Frontal cortex (tissue), 3 donors: ENCODE measurements at regions not wholly inside any gene's neighbourhood (a gene's known extent, or its start where the extent isn't known, plus 50 kb on each side); places are given as distances from the start of the nearest gene placed in this dataset.
"Not testable (repeated sequence)": the region's sequence is repeated elsewhere in the genome, so short reads cannot be mapped to it uniquely, and the experiment has no call there.

Experiments
- DNase-seq, 2 donors: peaks; one replicate each; pipeline ENCODE4 v3.0.0; 2012; ENCODE audit warnings: low spot score in 2 of 2
- FAIRE-seq: peaks from 2 replicates; lab custom pipeline; 2012; peaks lifted over from hg19 to GRCh38; lab: Jason Lieb, UNC
- donor health status: control.
- donor health status: control.
- donor health status: control.

- no peak for FAIRE-seq
- DNase-seq, result no peak
These were observed 166.2 kb upstream of the GRIA4 start for GRCh38 chr11:105443623-105444022.

GRCh38 chr11:105432241-105432995 lies 177.5 kb upstream of the GRIA4 start:
- no peak for DNase-seq
- no peak for FAIRE-seq

GRCh38 chr11:105429096-105429910 lies 180.6 kb upstream of the GRIA4 start:
- DNase-seq (no peak), FAIRE-seq (no peak)

GRCh38 chr11:105407101-105407500 lies 202.8 kb upstream of the GRIA4 start:
- FAIRE-seq (no peak), DNase-seq (no peak)

GRCh38 chr11:105401269-105401809 lies 208.5 kb upstream of the GRIA4 start:
- no peak for FAIRE-seq

GRCh38 chr11:105399511-105399910 lies 210.4 kb upstream of the GRIA4 start:
- FAIRE-seq, result no peak
- no peak for DNase-seq

More at GRCh38 chr11:105401269-105401809, 208.5 kb upstream of the GRIA4 start:
- no peak for DNase-seq

- FAIRE-seq (no peak), DNase-seq (no peak)
These were observed 211.2 kb upstream of the GRIA4 start for GRCh38 chr11:105398636-105399035.

GRCh38 chr11:105393326-105393725 lies 216.5 kb upstream of the GRIA4 start:
- FAIRE-seq, result no peak

GRCh38 chr11:105392556-105392955 lies 217.3 kb upstream of the GRIA4 start:
- FAIRE-seq (no peak), DNase-seq (no peak)

More at GRCh38 chr11:105393326-105393725, 216.5 kb upstream of the GRIA4 start:
- no peak for DNase-seq

GRCh38 chr11:105389952-105390351 lies 219.9 kb upstream of the GRIA4 start:
- DNase-seq (no peak), FAIRE-seq (no peak)

GRCh38 chr11:105388006-105388405 lies 221.9 kb upstream of the GRIA4 start:
- FAIRE-seq (peak; percentile 95), DNase-seq (no peak)

- no peak for DNase-seq
- no peak for FAIRE-seq
These were observed 227.9 kb upstream of the GRIA4 start for GRCh38 chr11:105381941-105382340.

GRCh38 chr11:105377870-105378269 lies 232.0 kb upstream of the GRIA4 start:
- FAIRE-seq, result no peak

GRCh38 chr11:105372206-105372605 lies 232.6 kb upstream of the CARD18 start:
- DNase-seq (no peak), FAIRE-seq (no peak)

More at GRCh38 chr11:105377870-105378269, 232.0 kb upstream of the GRIA4 start:
- DNase-seq, result no peak

- FAIRE-seq (no peak), DNase-seq (no peak)
These were observed 231.7 kb upstream of the CARD18 start for GRCh38 chr11:105371311-105371710.

- FAIRE-seq (no peak), DNase-seq (no peak)
These were observed 229.1 kb upstream of the CARD18 start for GRCh38 chr11:105368711-105369110.

GRCh38 chr11:105367129-105367528 lies 227.6 kb upstream of the CARD18 start:
- DNase-seq (no peak), FAIRE-seq (no peak)

GRCh38 chr11:105361651-105362050 lies 222.1 kb upstream of the CARD18 start:
- DNase-seq, result no peak
- no peak for FAIRE-seq

- FAIRE-seq (no peak), DNase-seq (no peak)
These were observed 218.2 kb upstream of the CARD18 start for GRCh38 chr11:105357764-105358163.

GRCh38 chr11:105357146-105357545 lies 217.6 kb upstream of the CARD18 start:
- no peak for DNase-seq
- FAIRE-seq, result no peak

GRCh38 chr11:105349867-105350266 lies 210.3 kb upstream of the CARD18 start:
- not testable (repeated sequence) for FAIRE-seq, DNase-seq
